HG03039 (cell line): ENCODE measurements at regions not wholly inside any gene's neighbourhood (a gene's known extent, or its start where the extent isn't known, plus 50 kb on each side); places are given as distances from the start of the nearest gene placed in this dataset.
"Not testable (repeated sequence)": the region's sequence is repeated elsewhere in the genome, so short reads cannot be mapped to it uniquely, and the experiment has no call there.

Source experiments
- ATAC-seq: cut with Tn5 transposase; IDR thresholded peaks from one replicate; pipeline ENCODE4 v1.9.1; 2021; ENCODE audit warnings: mild to moderate bottlenecking, moderate library complexity; ENCODE audit not compliant: unreplicated experiment

- no peak for ATAC-seq
Observed at GRCh38 chr1:177435364-177435763, 264.6 kb downstream of the BRINP2 start.

GRCh38 chr1:177432897-177433296 is 262.1 kb downstream of the BRINP2 start:
- ATAC-seq, result no peak

- no peak for ATAC-seq
Observed at GRCh38 chr1:177431123-177431522, 260.4 kb downstream of the BRINP2 start.

GRCh38 chr1:177429234-177429633 is 258.5 kb downstream of the BRINP2 start:
- ATAC-seq, result no peak

GRCh38 chr1:177427811-177428210 is 257.1 kb downstream of the BRINP2 start:
- no peak for ATAC-seq

GRCh38 chr1:177426497-177426896 is 255.7 kb downstream of the BRINP2 start:
- no peak for ATAC-seq

GRCh38 chr1:177425199-177425598 is 254.4 kb downstream of the BRINP2 start:
- no peak for ATAC-seq

- ATAC-seq, result no peak
Observed at GRCh38 chr1:177424744-177425143, 254.0 kb downstream of the BRINP2 start.

GRCh38 chr1:177423090-177423489 is 252.3 kb downstream of the BRINP2 start:
- ATAC-seq, result no peak

- ATAC-seq, result no peak
Observed at GRCh38 chr1:177413982-177414596, 243.3 kb downstream of the BRINP2 start.

GRCh38 chr1:177411381-177411780 is 240.6 kb downstream of the BRINP2 start:
- no peak for ATAC-seq

- ATAC-seq, result no peak
Observed at GRCh38 chr1:177410179-177410766, 239.5 kb downstream of the BRINP2 start.

GRCh38 chr1:177406323-177406722 is 235.6 kb downstream of the BRINP2 start:
- ATAC-seq, result not testable (repeated sequence)

GRCh38 chr1:177392336-177392735 is 221.6 kb downstream of the BRINP2 start:
- ATAC-seq, result no peak

GRCh38 chr1:177385760-177386698 is 215.3 kb downstream of the BRINP2 start:
- ATAC-seq, result no peak

GRCh38 chr1:177384461-177384860 is 213.7 kb downstream of the BRINP2 start:
- ATAC-seq, result no peak

GRCh38 chr1:177383715-177384114 is 213.0 kb downstream of the BRINP2 start:
- ATAC-seq, result no peak

GRCh38 chr1:177377866-177378265 is 207.1 kb downstream of the BRINP2 start:
- no peak for ATAC-seq

GRCh38 chr1:177368255-177368654 is 197.5 kb downstream of the BRINP2 start:
- ATAC-seq, result no peak

- ATAC-seq, result no peak
Observed at GRCh38 chr1:177366091-177366490, 195.3 kb downstream of the BRINP2 start.

GRCh38 chr1:177360791-177361190 is 190.0 kb downstream of the BRINP2 start:
- ATAC-seq, result no peak
